ENCODE measurements at regions not wholly inside any gene's neighbourhood (a gene's known extent, or its start where the extent isn't known, plus 50 kb on each side); places are given as distances from the start of the nearest gene placed in this dataset.

DNA sequence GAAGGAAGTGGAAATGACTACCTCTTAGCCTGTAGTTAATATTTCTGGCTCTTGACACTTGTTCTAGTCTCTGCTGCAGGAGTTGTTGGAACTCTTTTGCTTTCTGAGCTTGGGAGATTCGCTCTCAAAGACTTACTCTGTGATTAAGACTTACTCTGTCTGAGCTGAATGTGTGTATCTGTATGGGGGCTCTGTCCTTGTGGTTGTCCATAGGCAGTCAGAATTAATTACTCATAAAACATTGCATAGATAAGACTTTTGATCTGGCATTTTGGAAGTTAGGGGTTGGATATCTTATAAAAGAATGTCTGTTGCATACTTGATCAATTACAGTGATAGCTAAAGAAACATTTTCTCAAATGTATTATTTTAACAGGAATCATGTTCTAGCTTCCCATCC lies 199.2 kb upstream of the KIAA1217 start:
- no peak for DNase-seq (ENCODE audit: low read depth in 2 of 2)

DNA sequence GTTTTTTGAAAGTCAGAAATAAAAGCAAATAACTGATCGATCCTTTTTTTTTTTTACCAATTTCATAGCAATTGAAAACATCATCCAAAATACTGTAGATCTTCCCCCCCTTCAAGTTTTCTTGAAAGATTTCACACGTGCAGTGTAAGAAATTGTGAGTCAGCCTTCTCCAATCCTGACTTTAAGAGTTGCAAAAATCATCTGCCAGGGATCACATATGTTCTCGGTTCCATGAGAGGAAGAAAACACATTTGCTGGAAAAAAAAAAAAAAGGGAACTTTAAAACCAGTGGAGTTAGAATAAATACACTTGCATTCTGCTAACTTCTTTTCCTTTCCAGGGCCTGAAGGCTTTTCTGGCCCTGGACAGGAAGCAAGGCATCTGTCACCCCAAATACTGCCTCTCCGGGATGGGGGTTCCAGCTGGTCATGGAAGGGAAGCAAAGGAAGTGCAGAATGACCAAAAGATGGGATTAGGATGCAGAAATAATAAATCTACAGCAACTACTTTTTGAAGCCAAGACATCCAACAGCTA lies 198.4 kb upstream of the KIAA1217 start:
- no peak for DNase-seq (ENCODE audit: low read depth in 2 of 2)

GRCh38 chr10:24012249-24012803 lies 196.6 kb upstream of the KIAA1217 start:
- DNase-seq (ENCODE audit: low read depth in 2 of 2) = no peak

- DNase-seq (ENCODE audit: low read depth in 2 of 2) = no peak
These were observed 181.8 kb upstream of the KIAA1217 start for GRCh38 chr10:24027107-24027506.

DNA sequence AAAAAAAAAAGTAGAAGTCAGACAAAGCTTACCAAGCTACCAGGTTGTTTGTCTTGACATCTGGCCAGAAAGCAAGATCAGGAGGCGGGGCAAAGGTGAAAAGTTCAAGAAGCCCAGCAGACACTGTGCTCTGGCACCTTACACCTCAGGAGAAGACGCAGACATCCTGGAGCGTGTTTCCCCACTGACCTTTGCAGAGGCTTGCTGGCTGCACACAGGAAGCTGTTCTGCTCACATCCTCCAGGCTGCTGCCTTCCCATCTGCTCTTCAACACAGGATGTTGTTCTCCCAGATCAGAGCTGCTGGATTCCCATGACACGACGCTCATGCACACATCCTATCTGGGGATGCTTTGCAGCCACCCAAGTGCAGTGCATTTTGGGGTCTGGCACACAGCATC lies 174.4 kb upstream of the KIAA1217 start:
- no peak for DNase-seq (ENCODE audit: low read depth in 2 of 2)

DNA sequence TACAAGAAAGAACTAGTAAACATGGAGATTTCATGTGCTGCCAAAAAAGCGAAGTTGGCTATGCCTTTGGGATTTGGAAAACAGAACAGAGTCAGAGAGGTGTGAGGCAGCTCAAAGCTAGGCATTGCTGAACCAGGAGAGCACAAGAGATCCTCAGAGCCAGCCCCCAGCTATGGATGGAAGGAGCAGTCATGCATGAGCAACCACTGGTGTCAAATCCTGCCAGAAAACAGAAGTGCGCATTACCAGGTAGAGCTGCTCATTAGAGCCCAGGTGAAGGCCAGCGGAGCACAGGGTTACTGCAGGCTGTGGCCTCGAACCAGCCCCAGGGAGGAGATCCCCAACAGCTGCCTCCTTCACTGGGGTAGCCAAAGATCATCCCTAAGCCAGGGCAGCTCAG lies 173.2 kb upstream of the KIAA1217 start:
- DNase-seq (ENCODE audit: low read depth in 2 of 2) = no peak

DNA sequence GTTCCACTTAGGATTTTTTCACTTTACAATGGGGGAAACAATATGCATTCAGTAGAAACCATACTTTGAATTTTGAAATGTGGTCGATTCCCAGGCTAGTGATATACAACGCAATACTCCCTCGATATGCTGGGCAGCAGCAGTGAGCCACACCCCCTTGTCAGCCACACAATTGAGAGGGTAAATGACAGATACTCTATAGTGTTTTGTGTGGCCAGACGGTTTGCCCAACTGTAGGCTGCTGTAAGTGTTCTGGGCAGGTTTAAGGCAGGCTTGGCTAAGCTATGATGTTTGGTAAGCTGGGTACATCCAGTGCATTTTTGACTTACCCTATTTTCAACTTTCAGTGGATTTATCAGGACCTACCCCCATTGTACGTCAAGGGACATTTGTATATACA lies 169.6 kb upstream of the KIAA1217 start:
- no peak for DNase-seq (ENCODE audit: low read depth in 2 of 2)

DNA sequence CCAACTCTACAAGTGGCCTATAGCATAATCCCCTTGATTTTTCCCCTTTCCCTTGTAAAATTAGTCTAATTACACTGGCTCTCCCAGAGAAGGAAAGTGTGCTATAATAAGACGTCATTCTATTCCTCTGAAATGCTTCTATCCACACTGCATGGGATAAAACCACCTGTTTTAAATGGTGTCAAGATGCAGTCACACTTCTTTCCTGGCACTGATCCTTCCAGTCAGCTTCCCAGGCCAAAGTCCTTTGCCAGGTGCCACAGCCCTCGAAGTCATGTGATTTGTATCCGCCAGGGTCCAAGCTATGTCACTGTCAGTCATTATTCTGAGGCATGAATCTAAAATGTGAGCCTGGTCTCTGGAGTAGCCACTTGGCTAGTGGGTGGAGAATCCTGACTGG lies 169.0 kb upstream of the KIAA1217 start:
- DNase-seq (ENCODE audit: low read depth in 2 of 2) = no peak

GRCh38 chr10:24041034-24041433 lies 167.9 kb upstream of the KIAA1217 start:
- DNase-seq (ENCODE audit: low read depth in 2 of 2) = no peak

- no peak for DNase-seq (ENCODE audit: low read depth in 2 of 2)
These were observed 167.1 kb upstream of the KIAA1217 start for GRCh38 chr10:24041834-24042233.

GRCh38 chr10:24042884-24043283 lies 166.1 kb upstream of the KIAA1217 start:
- DNase-seq (ENCODE audit: low read depth in 2 of 2) = no peak

DNA sequence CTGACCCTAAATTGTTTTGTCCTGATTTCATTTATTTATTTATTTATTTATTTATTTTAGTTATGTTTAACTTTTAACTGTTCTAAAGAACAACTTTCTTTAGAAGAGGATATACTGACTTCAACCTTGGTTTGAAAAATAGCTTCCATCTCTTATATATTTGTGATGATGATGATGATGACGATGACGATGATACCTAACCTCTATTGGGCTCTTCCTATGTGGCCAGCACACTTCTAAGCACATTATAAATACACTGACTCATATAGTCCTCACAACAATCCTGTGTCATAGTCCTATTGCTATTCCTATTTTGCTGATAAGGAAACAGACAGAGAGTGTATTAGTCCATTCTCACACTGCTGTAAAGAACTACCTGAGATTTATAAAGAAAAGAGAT lies 162.9 kb upstream of the KIAA1217 start:
- no peak for DNase-seq (ENCODE audit: low read depth in 2 of 2)

GRCh38 chr10:24047176-24047575 lies 161.8 kb upstream of the KIAA1217 start:
- no peak for DNase-seq (ENCODE audit: low read depth in 2 of 2)

GRCh38 chr10:24054421-24054820 lies 154.5 kb upstream of the KIAA1217 start:
- DNase-seq (ENCODE audit: low read depth in 2 of 2) = no peak

- DNase-seq (ENCODE audit: low read depth in 2 of 2) = no peak
These were observed 128.7 kb upstream of the KIAA1217 start for GRCh38 chr10:24080207-24080606.

- no peak for DNase-seq (ENCODE audit: low read depth in 2 of 2)
These were observed 122.4 kb upstream of the KIAA1217 start for GRCh38 chr10:24086296-24087086.

- DNase-seq (ENCODE audit: low read depth in 2 of 2) = no peak
These were observed 117.7 kb upstream of the KIAA1217 start for GRCh38 chr10:24091256-24091655.

- no peak for DNase-seq (ENCODE audit: low read depth in 2 of 2)
These were observed 112.7 kb upstream of the KIAA1217 start for GRCh38 chr10:24096281-24096680.

DNA sequence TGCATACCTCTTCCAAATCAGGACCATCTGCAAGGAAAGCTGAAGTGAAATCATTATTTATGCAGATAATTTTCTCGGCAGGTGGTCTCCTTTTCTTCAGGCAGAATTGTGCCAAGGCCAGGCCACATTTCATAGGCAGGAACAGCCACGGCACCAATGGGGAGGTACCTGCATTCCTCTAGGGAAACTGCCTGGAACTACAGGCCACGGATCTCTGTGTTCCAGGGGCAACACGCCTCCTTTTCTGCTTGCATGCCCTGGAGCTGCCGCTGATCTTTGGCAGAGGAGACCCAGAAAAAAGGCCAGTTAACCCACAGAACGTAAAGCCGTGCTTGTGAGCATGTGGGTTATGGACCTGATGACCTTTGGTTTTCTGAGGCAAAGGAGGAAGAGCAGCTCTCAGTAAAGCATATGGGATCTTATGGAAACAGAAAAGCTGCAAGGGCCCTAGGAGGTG lies 111.2 kb upstream of the KIAA1217 start:
- DNase-seq (ENCODE audit: low read depth in 2 of 2) = no peak

GRCh38 chr10:24104895-24105294 lies 104.0 kb upstream of the KIAA1217 start:
- DNase-seq (ENCODE audit: low read depth in 2 of 2) = no peak

DNA sequence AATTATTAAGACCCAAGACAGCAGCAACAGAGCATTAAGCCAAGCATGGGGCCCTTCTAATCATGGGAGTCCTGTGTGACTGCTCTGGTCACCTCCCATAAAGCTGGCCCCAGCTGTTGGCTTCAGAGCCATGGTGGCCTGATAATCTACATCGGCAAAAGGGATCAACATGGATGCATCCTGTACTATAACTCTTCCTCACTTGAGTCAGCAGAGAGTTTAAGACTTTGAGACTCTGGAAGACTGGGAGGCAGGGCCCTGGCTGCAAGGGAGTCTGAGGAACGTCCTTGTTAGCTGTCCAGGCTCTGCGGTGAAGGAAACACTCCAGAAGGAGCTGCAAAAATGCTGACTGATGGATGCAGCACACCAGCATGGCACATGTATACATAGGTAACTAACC lies 95.0 kb upstream of the KIAA1217 start:
- no peak for DNase-seq (ENCODE audit: low read depth in 2 of 2)

DNA sequence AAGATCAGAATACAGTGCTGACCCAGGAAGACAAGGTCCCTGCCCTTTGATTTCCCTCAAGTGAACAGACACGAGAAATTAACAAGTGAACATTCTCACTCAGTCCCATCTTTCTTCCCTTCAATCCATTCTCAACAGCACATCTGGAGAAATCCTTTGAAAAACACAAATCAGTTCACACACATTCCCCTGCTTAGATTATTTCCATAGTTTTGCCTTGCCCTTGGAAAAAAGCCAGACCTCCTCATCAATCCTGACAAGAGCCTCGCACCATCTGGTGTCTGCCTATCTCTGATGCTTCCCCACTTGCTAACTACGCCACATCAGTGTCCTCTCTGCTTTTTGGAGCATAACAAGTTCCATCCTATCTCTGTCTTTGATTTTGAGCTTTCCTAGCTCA lies 94.4 kb upstream of the KIAA1217 start:
- DNase-seq (ENCODE audit: low read depth in 2 of 2) = no peak

GRCh38 chr10:24115403-24115802 lies 93.5 kb upstream of the KIAA1217 start:
- DNase-seq (ENCODE audit: low read depth in 2 of 2) = no peak
